ENCODE measurements at regions not wholly inside any gene's neighbourhood (a gene's known extent, or its start where the extent isn't known, plus 50 kb on each side); places are given as distances from the start of the nearest gene placed in this dataset.

GRCh38 chr3:99321261-99321660, 317.1 kb upstream of the COL8A1 start:
- no peaks in the 10 kb centered on the region for H3K36me3 ChIP-seq (ENCODE audit: control insufficient read depth in 2 of 2, insufficient read depth in 2 of 2, low read length in 1 of 2)
- H4K20me1 ChIP-seq (ENCODE audit: control insufficient read depth, insufficient read depth) = no peaks in the 10 kb centered on the region
- no peaks in the 10 kb centered on the region for H3K4me1 ChIP-seq (ENCODE audit: control insufficient read depth, insufficient read depth, low read length)
- no peaks in the 10 kb centered on the region for H3K27me3 ChIP-seq (replicated peaks in 1 of 2; ENCODE audit: control insufficient read depth in 2 of 2, insufficient read depth in 2 of 2, low read length in 1 of 2)
- ChIA-PET CTCF (no interaction called here), RAD21 (ENCODE audit: unreplicated experiment) (no interaction called here), POLR2A (no interaction called here), SMC1A (ENCODE audit: uncharacterized antibody, unreplicated experiment) (no interaction called here)
- BruUV-seq (replicated peaks) = no TSS peak
- ATAC-seq = no peak
- no peak for FAIRE-seq
- H3K79me2 ChIP-seq (ENCODE audit: control insufficient read depth, insufficient read depth, low read length) = no peaks in the 10 kb centered on the region
- intact Hi-C loops (cut with micrococcal nuclease; ENCODE audit: unreplicated experiment) (no loop called here), in situ Hi-C loops (cut with MboI) (no loop called here)
- no peak overlapping the region for H3K4me2 ChIP-seq (ENCODE audit: control insufficient read depth, insufficient read depth)
- DNase-seq (ENCODE audit: low read depth, low spot score) = no peak
- WGBS (ENCODE audit: insufficient coverage, insufficient replicate concordance, low lambda C conversion rate, missing lambda C conversion rate) = 52% methylated on average over 1 of the region's 1 CpG
- no peak overlapping the region for H3K4me3 ChIP-seq
- H2AFZ ChIP-seq (ENCODE audit: control insufficient read depth, low read depth, low read length) = no peak overlapping the region
- H3K27ac ChIP-seq (ENCODE audit: control insufficient read depth, insufficient read depth) = no peak overlapping the region
- no peaks in the 10 kb centered on the region for H3K9me3 ChIP-seq (replicated peaks; ENCODE audit: control insufficient read depth, insufficient read depth, low read length)
- no peak overlapping the region for H3K9ac ChIP-seq (ENCODE audit: control insufficient read depth, insufficient read depth, low read length)
- TF ChIP-seq JUND (IDR thresholded peaks at IDR 0.05; ENCODE audit: low read depth, low read length) = no peak
- no peak for TF ChIP-seq PAX5 (IDR thresholded peaks at IDR 0.05; ENCODE audit: borderline replicate concordance, low read depth, low read length)
- TF ChIP-seq SP1 (IDR thresholded peaks at IDR 0.05; ENCODE audit: low read depth, low read length) = no peak
- TF ChIP-seq BMI1 (IDR thresholded peaks at IDR 0.05; ENCODE audit: borderline replicate concordance) = no peak
- TF ChIP-seq ZNF217 (IDR thresholded peaks at IDR 0.05) = no peak
- no peak for TF ChIP-seq ZNF592 (IDR thresholded peaks at IDR 0.05)
- no peak for TF ChIP-seq ZBED1 (IDR thresholded peaks at IDR 0.05; ENCODE audit: borderline replicate concordance)
- no peak for TF ChIP-seq CUX1 (IDR thresholded peaks at IDR 0.05; ENCODE audit: insufficient replicate concordance, low read depth, low read length)
- TF ChIP-seq MYC (IDR thresholded peaks at IDR 0.05; ENCODE audit: insufficient read depth, insufficient read length, insufficient replicate concordance, low read length, severe bottlenecking) = no peak
- no peak for TF ChIP-seq BRCA1 (IDR thresholded peaks at IDR 0.05; ENCODE audit: low read depth, low read length)
- TF ChIP-seq NKRF (conservative IDR thresholded peaks at IDR 0.05) = no peak
- TF ChIP-seq RELA (IDR thresholded peaks at IDR 0.05; ENCODE audit: borderline replicate concordance, partially characterized antibody) = no peak
- no peak for TF ChIP-seq TAF1 (IDR thresholded peaks at IDR 0.05; ENCODE audit: borderline replicate concordance, low read depth, low read length)
- TF ChIP-seq TBL1XR1 (IDR thresholded peaks at IDR 0.05; ENCODE audit: low read depth, low read length) = no peak
- TF ChIP-seq CREM (IDR thresholded peaks at IDR 0.05; ENCODE audit: low read depth) = no peak
- no peak for TF ChIP-seq CHD1 (IDR thresholded peaks at IDR 0.05; ENCODE audit: low read depth, low read length)
